HG02885 (cell line): ENCODE measurements at regions not wholly inside any gene's neighbourhood (a gene's known extent, or its start where the extent isn't known, plus 50 kb on each side); places are given as distances from the start of the nearest gene placed in this dataset.

Experiments used
- ATAC-seq: cut with Tn5 transposase; IDR thresholded peaks from one replicate; pipeline ENCODE4 v1.9.1; 2021; ENCODE audit warnings: mild to moderate bottlenecking; ENCODE audit not compliant: unreplicated experiment, poor library complexity

GRCh38 chr2:65870826-65871225 is 438.4 kb upstream of the SPRED2 start:
- ATAC-seq = no peak

- ATAC-seq = no peak
Measured at GRCh38 chr2:65869296-65869695, 436.9 kb upstream of the SPRED2 start.

- no peak for ATAC-seq
Measured at GRCh38 chr2:65868177-65868576, 435.8 kb upstream of the SPRED2 start.

GRCh38 chr2:65867446-65867845 is 435.0 kb upstream of the SPRED2 start:
- ATAC-seq = no peak

- no peak for ATAC-seq
Measured at GRCh38 chr2:65866148-65866547, 433.7 kb upstream of the SPRED2 start.

- ATAC-seq = no peak
Measured at GRCh38 chr2:65864619-65865018, 432.2 kb upstream of the SPRED2 start.

GRCh38 chr2:65863713-65864112 is 431.3 kb upstream of the SPRED2 start:
- no peak for ATAC-seq

GRCh38 chr2:65856928-65857327 is 424.5 kb upstream of the SPRED2 start:
- no peak for ATAC-seq

GRCh38 chr2:65856423-65856822 is 424.0 kb upstream of the SPRED2 start:
- ATAC-seq = no peak

GRCh38 chr2:65850695-65851094 is 418.3 kb upstream of the SPRED2 start:
- ATAC-seq = no peak

GRCh38 chr2:65846989-65847678 is 414.7 kb upstream of the SPRED2 start:
- no peak for ATAC-seq

GRCh38 chr2:65845442-65846182 is 413.2 kb upstream of the SPRED2 start:
- ATAC-seq = no peak

GRCh38 chr2:65842104-65842503 is 409.7 kb upstream of the SPRED2 start:
- ATAC-seq = no peak

GRCh38 chr2:65835975-65836549 is 403.7 kb upstream of the SPRED2 start:
- no peak for ATAC-seq

GRCh38 chr2:65834771-65835475 is 402.5 kb upstream of the SPRED2 start:
- ATAC-seq = no peak

GRCh38 chr2:65834062-65834461 is 401.7 kb upstream of the SPRED2 start:
- no peak for ATAC-seq

GRCh38 chr2:65831509-65831908 is 399.1 kb upstream of the SPRED2 start:
- no peak for ATAC-seq

- no peak for ATAC-seq
Measured at GRCh38 chr2:65826567-65826966, 394.2 kb upstream of the SPRED2 start.

GRCh38 chr2:65823511-65823910 is 391.1 kb upstream of the SPRED2 start:
- ATAC-seq = no peak

- ATAC-seq = no peak
Measured at GRCh38 chr2:65820454-65820853, 388.1 kb upstream of the SPRED2 start.

GRCh38 chr2:65819963-65820362 is 387.6 kb upstream of the SPRED2 start:
- ATAC-seq = no peak
